ENCODE measurements at regions not wholly inside any gene's neighbourhood (a gene's known extent, or its start where the extent isn't known, plus 50 kb on each side); places are given as distances from the start of the nearest gene placed in this dataset.
"Not testable (repeated sequence)": the region's sequence is repeated elsewhere in the genome, so short reads cannot be mapped to it uniquely, and the experiment has no call there.

GRCh38 chr6:74181471-74181870 is 485.5 kb downstream of the CD109 start:
- no peak overlapping the region for H3K27ac ChIP-seq
- no peak for DNase-seq (ENCODE audit: low read depth, low spot score)

GRCh38 chr6:74177506-74177905 is 481.5 kb downstream of the CD109 start:
- DNase-seq (ENCODE audit: low read depth, low spot score) = no peak

GRCh38 chr6:74170550-74170949 is 474.5 kb downstream of the CD109 start:
- H3K27ac ChIP-seq = peak overlapping the region; percentile 51
- DNase-seq (ENCODE audit: low read depth, low spot score) = not testable (repeated sequence)

More at GRCh38 chr6:74177506-74177905, 481.5 kb downstream of the CD109 start:
- no peak overlapping the region for H3K27ac ChIP-seq

GRCh38 chr6:74170118-74170517 is 474.1 kb downstream of the CD109 start:
- H3K27ac ChIP-seq = peak overlapping the region; percentile 51
- DNase-seq (ENCODE audit: low read depth, low spot score) = peak; percentile 66

- no peak for DNase-seq (ENCODE audit: low read depth, low spot score)
- H3K27ac ChIP-seq = no peak overlapping the region
Observed at GRCh38 chr6:74167976-74168375, 472.0 kb downstream of the CD109 start.

- no peak overlapping the region for H3K27ac ChIP-seq
- no peak for DNase-seq (ENCODE audit: low read depth, low spot score)
Observed at GRCh38 chr6:74167511-74167910, 471.5 kb downstream of the CD109 start.

GRCh38 chr6:74166849-74167248 is 470.8 kb downstream of the CD109 start:
- no peak overlapping the region for H3K27ac ChIP-seq
- DNase-seq (ENCODE audit: low read depth, low spot score) = no peak

GRCh38 chr6:74161380-74161779 is 465.4 kb downstream of the CD109 start:
- DNase-seq (ENCODE audit: low read depth, low spot score) = no peak
- H3K27ac ChIP-seq = no peak overlapping the region

GRCh38 chr6:74152096-74152675 is 456.2 kb downstream of the CD109 start:
- no peak for DNase-seq (ENCODE audit: low read depth, low spot score)

GRCh38 chr6:74145931-74146330 is 449.9 kb downstream of the CD109 start:
- H3K27ac ChIP-seq = no peak overlapping the region
- no peak for DNase-seq (ENCODE audit: low read depth, low spot score)

More at GRCh38 chr6:74152096-74152675, 456.2 kb downstream of the CD109 start:
- no peak overlapping the region for H3K27ac ChIP-seq

- no peak for DNase-seq (ENCODE audit: low read depth, low spot score)
- peak overlapping the region; percentile 1 for H3K27ac ChIP-seq
Observed at GRCh38 chr6:74137911-74138310, 441.9 kb downstream of the CD109 start.

- DNase-seq (ENCODE audit: low read depth, low spot score) = no peak
- no peak overlapping the region for H3K27ac ChIP-seq
Observed at GRCh38 chr6:74134327-74134726, 438.3 kb downstream of the CD109 start.

- DNase-seq (ENCODE audit: low read depth, low spot score) = no peak
Observed at GRCh38 chr6:74133073-74133472, 437.1 kb downstream of the CD109 start.

GRCh38 chr6:74130641-74131040 is 434.6 kb downstream of the CD109 start:
- no peak for DNase-seq (ENCODE audit: low read depth, low spot score)
- H3K27ac ChIP-seq = no peak overlapping the region

More at GRCh38 chr6:74133073-74133472, 437.1 kb downstream of the CD109 start:
- H3K27ac ChIP-seq = no peak overlapping the region

GRCh38 chr6:74128536-74128935 is 432.5 kb downstream of the CD109 start:
- no peak for DNase-seq (ENCODE audit: low read depth, low spot score)
- H3K27ac ChIP-seq = no peak overlapping the region

GRCh38 chr6:74117113-74117512 is 421.1 kb downstream of the CD109 start:
- H3K27ac ChIP-seq = no peak overlapping the region
- DNase-seq (ENCODE audit: low read depth, low spot score) = no peak

- no peak for DNase-seq (ENCODE audit: low read depth, low spot score)
- H3K27ac ChIP-seq = no peak overlapping the region
Observed at GRCh38 chr6:74115674-74116073, 419.7 kb downstream of the CD109 start.

GRCh38 chr6:74114428-74114827 is 418.4 kb downstream of the CD109 start:
- H3K27ac ChIP-seq = no peak overlapping the region
- DNase-seq (ENCODE audit: low read depth, low spot score) = no peak

GRCh38 chr6:74113901-74114300 is 417.9 kb downstream of the CD109 start:
- H3K27ac ChIP-seq = no peak overlapping the region
- DNase-seq (ENCODE audit: low read depth, low spot score) = no peak

- no peak for DNase-seq (ENCODE audit: low read depth, low spot score)
- H3K27ac ChIP-seq = no peak overlapping the region
Observed at GRCh38 chr6:74103417-74103816, 407.4 kb downstream of the CD109 start.

- H3K27ac ChIP-seq = no peak overlapping the region
- DNase-seq (ENCODE audit: low read depth, low spot score) = no peak
Observed at GRCh38 chr6:74100719-74101287, 404.8 kb downstream of the CD109 start.

GRCh38 chr6:74096329-74096728 is 400.3 kb downstream of the CD109 start:
- H3K27ac ChIP-seq = no peak overlapping the region
- DNase-seq (ENCODE audit: low read depth, low spot score) = no peak

Measured in epithelial cell of prostate (primary cell).